ENCODE measurements at regions not wholly inside any gene's neighbourhood (a gene's known extent, or its start where the extent isn't known, plus 50 kb on each side); places are given as distances from the start of the nearest gene placed in this dataset.

DNA sequence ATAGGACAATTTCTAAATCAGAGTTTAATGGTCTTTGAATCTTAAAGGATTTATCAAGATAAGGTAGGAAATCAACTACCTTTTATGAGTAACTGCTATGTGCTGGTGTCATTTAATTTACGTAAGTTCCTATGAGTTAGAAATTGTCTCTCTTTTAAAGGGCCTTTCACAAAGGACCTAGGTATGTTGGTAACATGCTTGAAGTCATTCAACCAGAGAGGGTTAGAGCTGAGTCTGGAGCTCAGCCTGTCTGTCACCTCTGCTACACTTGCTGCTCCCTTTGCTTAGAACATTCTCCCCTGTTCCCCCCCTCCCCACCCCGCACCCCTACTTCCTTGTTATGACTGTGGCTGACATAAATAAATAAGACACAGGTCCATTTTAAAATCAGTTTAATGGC, 190.3 kb upstream of the SEMA6A start:
- no peak overlapping the region for H3K4me3 ChIP-seq (replicated peaks; ENCODE audit: low read depth, low read length)
- no peak for TF ChIP-seq CTCF (IDR thresholded peaks at IDR 0.05; ENCODE audit: low read length, missing control alignments)
- no peak for DNase-seq (ENCODE audit: low read depth)

- DNase-seq (ENCODE audit: low read depth), result no peak
- TF ChIP-seq CTCF (IDR thresholded peaks at IDR 0.05; ENCODE audit: low read length, missing control alignments), result no peak
- no peak overlapping the region for H3K4me3 ChIP-seq (replicated peaks; ENCODE audit: low read depth, low read length)
These were observed 189.6 kb upstream of the SEMA6A start for GRCh38 chr5:116763987-116764866.

- TF ChIP-seq CTCF (IDR thresholded peaks at IDR 0.05; ENCODE audit: low read length, missing control alignments), result no peak
- no peak overlapping the region for H3K4me3 ChIP-seq (replicated peaks; ENCODE audit: low read depth, low read length)
- no peak for DNase-seq (ENCODE audit: low read depth)
These were observed 185.4 kb upstream of the SEMA6A start for GRCh38 chr5:116759860-116760640.

- no peak for TF ChIP-seq CTCF (IDR thresholded peaks at IDR 0.05; ENCODE audit: low read length, missing control alignments)
- DNase-seq (ENCODE audit: low read depth), result no peak
These were observed 182.7 kb upstream of the SEMA6A start for GRCh38 chr5:116757326-116757725.

GRCh38 chr5:116756531-116756930, 181.9 kb upstream of the SEMA6A start:
- DNase-seq (ENCODE audit: low read depth), result no peak
- TF ChIP-seq CTCF (IDR thresholded peaks at IDR 0.05; ENCODE audit: low read length, missing control alignments), result no peak
- no peak overlapping the region for H3K4me3 ChIP-seq (replicated peaks; ENCODE audit: low read depth, low read length)

More at GRCh38 chr5:116757326-116757725, 182.7 kb upstream of the SEMA6A start:
- H3K4me3 ChIP-seq (replicated peaks; ENCODE audit: low read depth, low read length), result no peak overlapping the region

DNA sequence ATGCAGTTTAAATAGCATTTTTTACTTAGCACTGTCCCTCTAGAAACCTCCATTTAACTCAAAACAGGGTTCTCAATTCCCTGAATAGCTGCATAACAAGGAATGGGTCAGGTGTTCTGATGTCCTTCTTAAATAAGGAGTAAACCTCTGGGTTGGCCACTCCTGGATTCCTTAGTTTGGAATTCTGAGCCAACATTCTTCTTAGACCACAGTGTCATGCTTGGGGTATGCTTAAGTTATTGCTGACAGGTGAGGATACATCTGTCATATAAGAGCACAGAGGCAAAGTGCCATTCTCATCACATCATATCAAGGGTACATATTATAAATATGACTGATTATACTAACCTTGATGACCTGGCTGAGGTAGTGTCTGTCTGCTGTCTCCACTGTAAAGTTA, 179.9 kb upstream of the SEMA6A start:
- H3K4me3 ChIP-seq (replicated peaks; ENCODE audit: low read depth, low read length), result no peak overlapping the region
- TF ChIP-seq CTCF (IDR thresholded peaks at IDR 0.05; ENCODE audit: low read length, missing control alignments), result no peak
- DNase-seq (ENCODE audit: low read depth), result no peak
